ENCODE measurements at regions not wholly inside any gene's neighbourhood (a gene's known extent, or its start where the extent isn't known, plus 50 kb on each side); places are given as distances from the start of the nearest gene placed in this dataset.

- no peak for TF ChIP-seq EZH2 (IDR thresholded peaks at IDR 0.05; ENCODE audit: insufficient read depth, low read length)
- no peak for TF ChIP-seq CTCF (IDR thresholded peaks at IDR 0.05; ENCODE audit: insufficient read depth, low read depth, low read length)
Measured at GRCh38 chr17:27952366-27952765, 59.2 kb upstream of the LYRM9 start.
